H9 (cell line): ENCODE measurements at regions not wholly inside any gene's neighbourhood (a gene's known extent, or its start where the extent isn't known, plus 50 kb on each side); places are given as distances from the start of the nearest gene placed in this dataset.

Experiments
- DNase-seq: peaks from one replicate; pipeline ENCODE4 v3.0.0-alpha.2; 2017
- H2AFZ ChIP-seq: one replicate; pipeline ENCODE4 v1.6.1; 2013; ENCODE audit warnings: mild to moderate bottlenecking, low read length, control low read depth, moderate library complexity
- H2AK5ac ChIP-seq: 2 replicates; pipeline ENCODE4 v1.6.1; 2013; ENCODE audit warnings: low read length, control low read depth, mixed read lengths; ENCODE audit not compliant: insufficient read length
- H2BK120ac ChIP-seq: one replicate; pipeline ENCODE4 v1.6.1; 2013; ENCODE audit warnings: low read depth, mild to moderate bottlenecking, low read length, control low read depth, inconsistent platforms; ENCODE audit not compliant: poor library complexity, severe bottlenecking
- H2BK12ac ChIP-seq: 2 replicates; pipeline ENCODE4 v1.6.1; 2013; ENCODE audit warnings: low read length, control low read depth, mixed read lengths, low read depth; ENCODE audit not compliant: insufficient read length
- H2BK15ac ChIP-seq: 2 replicates; pipeline ENCODE4 v1.6.1; 2013; ENCODE audit warnings: low read depth, low read length, control low read depth
- H2BK20ac ChIP-seq: one replicate; pipeline ENCODE4 v1.6.1; 2013; ENCODE audit warnings: low read depth, mild to moderate bottlenecking, low read length, control low read depth, inconsistent platforms; ENCODE audit not compliant: poor library complexity, severe bottlenecking
- H2BK5ac ChIP-seq: 2 replicates; pipeline ENCODE4 v1.6.1; 2013; ENCODE audit warnings: low read length, control low read depth, mixed read lengths; ENCODE audit not compliant: insufficient read length
- H3K14ac ChIP-seq: 2 replicates; pipeline ENCODE4 v1.6.1; 2013; ENCODE audit warnings: low read length, control low read depth; ENCODE audit not compliant: insufficient read depth
- H3K18ac ChIP-seq: 2 replicates; pipeline ENCODE4 v1.6.1; 2013; ENCODE audit warnings: low read depth, mild to moderate bottlenecking, mixed read lengths, low read length, control low read depth; ENCODE audit not compliant: insufficient read length
- H3K23ac ChIP-seq: 2 replicates; pipeline ENCODE4 v1.6.1; 2013; ENCODE audit warnings: low read length, control low read depth, mixed read lengths, low read depth; ENCODE audit not compliant: insufficient read length
- H3K23me2 ChIP-seq: 2 replicates; pipeline ENCODE4 v1.6.1; 2013; ENCODE audit warnings: low read depth, mild to moderate bottlenecking, mixed read lengths, low read length, control low read depth; ENCODE audit not compliant: insufficient read length, poor library complexity, severe bottlenecking
- H3K27ac ChIP-seq: 2 replicates; pipeline ENCODE4 v1.5.1; 2013; ENCODE audit warnings: low read length, control low read depth, mixed read lengths, low read depth; ENCODE audit not compliant: insufficient read length
- H3K27me3 ChIP-seq: 2 replicates; pipeline ENCODE4 v1.6.1; 2013; ENCODE audit warnings: low read length, control low read depth, inconsistent platforms; ENCODE audit not compliant: insufficient read depth
- H3K4ac ChIP-seq: 2 replicates; pipeline ENCODE4 v1.6.1; 2013; ENCODE audit warnings: low read depth, mild to moderate bottlenecking, control low read depth, inconsistent platforms, low read length, moderate library complexity
- H3K4me1 ChIP-seq: 2 replicates; pipeline ENCODE4 v1.6.1; 2013; ENCODE audit warnings: low read length, control low read depth, inconsistent platforms; ENCODE audit not compliant: insufficient read depth
- H3K4me2 ChIP-seq: 2 replicates; pipeline ENCODE4 v1.6.1; 2013; ENCODE audit warnings: low read length, control low read depth, mixed read lengths; ENCODE audit not compliant: insufficient read length, insufficient read depth
- H3K56ac ChIP-seq: 2 replicates; pipeline ENCODE4 v1.6.1; 2013; ENCODE audit warnings: low read depth, mild to moderate bottlenecking, mixed read lengths, low read length, control low read depth; ENCODE audit not compliant: insufficient read length
- H3K79me1 ChIP-seq: 2 replicates; pipeline ENCODE4 v1.6.1; 2013; ENCODE audit warnings: low read depth, mild to moderate bottlenecking, moderate library complexity, low read length, control low read depth, inconsistent platforms; ENCODE audit not compliant: insufficient read depth, poor library complexity, severe bottlenecking
- H3K79me2 ChIP-seq: 2 replicates; pipeline ENCODE4 v1.6.1; 2013; ENCODE audit warnings: low read length, control low read depth, inconsistent platforms; ENCODE audit not compliant: insufficient read depth
- H3K9ac ChIP-seq: 2 replicates; pipeline ENCODE4 v1.6.1; 2013; ENCODE audit warnings: low read length, control low read depth, mixed read lengths; ENCODE audit not compliant: insufficient read length; ENCODE audit errors: extremely low read depth
- H3K9me3 ChIP-seq: one replicate; pipeline ENCODE4 v1.6.1; 2013; ENCODE audit warnings: low read depth, low read length, inconsistent platforms; ENCODE audit not compliant: control insufficient read depth
- H3T11ph ChIP-seq: one replicate; pipeline ENCODE4 v1.6.1; 2013; ENCODE audit warnings: mild to moderate bottlenecking, low read length, control low read depth, inconsistent platforms
- H4K20me1 ChIP-seq: one replicate; pipeline ENCODE4 v1.6.1; 2013; ENCODE audit not compliant: control insufficient read depth, insufficient read length, insufficient read depth
- H4K5ac ChIP-seq: 2 replicates; pipeline ENCODE4 v1.6.1; 2013; ENCODE audit warnings: low read depth, mild to moderate bottlenecking, mixed read lengths, low read length, control low read depth; ENCODE audit not compliant: insufficient read length
- H4K8ac ChIP-seq: replicated peaks from 2 replicates; pipeline ENCODE4 v1.6.1; 2013; ENCODE audit warnings: low read length, control low read depth, mixed read lengths, low read depth; ENCODE audit not compliant: insufficient read length
- H4K91ac ChIP-seq: 2 replicates; pipeline ENCODE4 v1.6.1; 2013; ENCODE audit warnings: low read depth, mild to moderate bottlenecking, moderate library complexity, mixed read lengths, low read length, control low read depth; ENCODE audit not compliant: insufficient read length
- H3K27ac Mint-ChIP-seq, 3 experiments: 2 replicates in 2 of 3; 3 replicates in 1 of 3; pipeline ENCODE4 v1.8.0; 2020 to 2021; ENCODE audit warnings: mixed read lengths in 3 of 3, mild to moderate bottlenecking in 1 of 3, moderate library complexity in 1 of 3
- H3K27me3 Mint-ChIP-seq: 2 replicates; pipeline ENCODE4 v1.8.0; 2021; ENCODE audit warnings: low read depth, mild to moderate bottlenecking, moderate library complexity, mixed read lengths
- H3K36me3 Mint-ChIP-seq, 3 experiments: 2 replicates in 2 of 3; 3 replicates in 1 of 3; pipeline ENCODE4 v1.8.0; 2020 to 2021; ENCODE audit warnings: low read depth in 3 of 3, mixed read lengths in 3 of 3; ENCODE audit not compliant: insufficient read depth in 1 of 3
- H3K4me1 Mint-ChIP-seq, 2 experiments: 2 replicates each; pipeline ENCODE4 v1.8.0; 2020; ENCODE audit warnings: mixed read lengths in 2 of 2
- H3K4me3 Mint-ChIP-seq, 2 experiments: 2 replicates in 1 of 2; 3 replicates in 1 of 2; pipeline ENCODE4 v1.8.0; 2020 to 2021; ENCODE audit warnings: mild to moderate bottlenecking in 2 of 2, mixed read lengths in 2 of 2, moderate library complexity in 1 of 2
- H3K9me3 Mint-ChIP-seq, 2 experiments: 2 replicates in 1 of 2; 3 replicates in 1 of 2; pipeline ENCODE4 v1.8.0; 2020; ENCODE audit warnings: mild to moderate bottlenecking in 2 of 2, mixed read lengths in 2 of 2, moderate library complexity in 1 of 2
- CTCF ChIP-seq: fragments of 200-600 bp; sonication (generic); conservative IDR thresholded peaks from 3 replicates; pipeline ENCODE4 v1.8.0; 2021; ENCODE audit warnings: antibody characterized with exemption, mild to moderate bottlenecking
- WGBS: extraction: QIAGEN DNeasy Blood & Tissue Kit; methylation state at CpG from one replicate; pipeline ENCODE4 v1.1.7; 2013; ENCODE audit warnings: missing lambda C conversion rate, low lambda C conversion rate, mixed read lengths; ENCODE audit not compliant: insufficient read length; ENCODE audit errors: extremely low coverage; 5-methylcytosine and 5-hydroxymethylcytosine counted together

GRCh38 chr9:135332516-135332915 is 147.1 kb upstream of the PPP1R26 start:
- Histone ChIP-seq H2BK20ac (no peak overlapping the region), H3K56ac (no peak overlapping the region), H3K27me3 (no peaks in the 10 kb centered on the region), H3K14ac (no peak overlapping the region), H2BK5ac (no peak overlapping the region), H3K4ac (no peak overlapping the region), H3T11ph (no peak overlapping the region), H4K8ac (no peak overlapping the region), H2BK15ac (no peak overlapping the region), H3K27ac (no peak overlapping the region), H3K79me1 (no peaks in the 10 kb centered on the region), H3K4me2 (no peak overlapping the region), H4K5ac (no peak overlapping the region), H2AFZ (no peak overlapping the region), H3K23ac (no peak overlapping the region), H2BK120ac (no peak overlapping the region), H3K23me2 (no peaks in the 10 kb centered on the region), H3K18ac (no peak overlapping the region), H2BK12ac (no peak overlapping the region), H4K91ac (no peak overlapping the region), H2AK5ac (no peak overlapping the region), H3K9me3 (no peaks in the 10 kb centered on the region), H3K4me1 (no peaks in the 10 kb centered on the region), H3K9ac (no peak overlapping the region), H3K79me2 (no peaks in the 10 kb centered on the region), H4K20me1 (peaks cover 3% of the 10 kb centered on the region)
- no peak overlapping the region for H3K4me3 Mint-ChIP-seq
- peaks cover 6% of the 10 kb centered on the region for H3K27me3 Mint-ChIP-seq
- no peak for TF ChIP-seq CTCF
- peaks cover 9% of the 10 kb centered on the region in 2 experiments for H3K9me3 Mint-ChIP-seq
- DNase-seq: no peak
- no CpG with 5 or more reads among the region's 3 CpGs for WGBS
- H3K4me1 Mint-ChIP-seq: peaks cover 10 to 31% of the 10 kb centered on the region in 2 experiments; a peak in 3 of 4 replicates
- peaks cover 0 to 10% (median 7%) of the 10 kb centered on the region in 3 experiments; a peak in 4 of 7 replicates for H3K36me3 Mint-ChIP-seq
- H3K27ac Mint-ChIP-seq: peak overlapping the region in 1 of 3 experiments; percentile 29; a peak in 1 of 7 replicates
